Vagina (tissue), 2 donors: ENCODE measurements at regions not wholly inside any gene's neighbourhood (a gene's known extent, or its start where the extent isn't known, plus 50 kb on each side); places are given as distances from the start of the nearest gene placed in this dataset.

Source experiments
- DNase-seq, 2 donors: peaks; one replicate each; pipeline ENCODE4 v3.0.0-alpha.2; 2017; ENCODE audit errors: extremely low spot score in 2 of 2
- H3K27ac ChIP-seq: fragments of 200-600 bp; sonication (generic); one replicate; pipeline ENCODE4 v1.5.1; 2019
- H3K27me3 ChIP-seq: fragments of 200-600 bp; sonication (generic); one replicate; pipeline ENCODE4 v1.5.1; 2019
- H3K36me3 ChIP-seq, 2 donors: fragments of 200-600 bp; sonication (generic); one replicate each; pipeline ENCODE4 v1.5.1; 2017 to 2019
- H3K4me1 ChIP-seq: fragments of 200-600 bp; sonication (generic); one replicate; pipeline ENCODE4 v1.5.1; 2019
- H3K4me3 ChIP-seq, 2 donors: fragments of 200-600 bp; sonication (generic); 1 replicate in 1 of 2; 2 replicates in 1 of 2; pipeline ENCODE4 v1.5.1; 2016 to 2019
- H3K9me3 ChIP-seq: fragments of 200-600 bp; sonication (generic); one replicate; pipeline ENCODE4 v1.5.1; 2019
- POLR2A ChIP-seq, 2 donors: fragments of 450-650 bp; IDR thresholded peaks; one replicate each; pipeline ENCODE4 v1.6.1; 2017; ENCODE audit warnings: antibody characterized with exemption in 2 of 2, mild to moderate bottlenecking in 2 of 2, moderate library complexity in 2 of 2
- POLR2AphosphoS5 ChIP-seq, 2 donors: sonication (generic); formaldehyde crosslinking; IDR thresholded peaks; one replicate each; pipeline ENCODE4 v1.9.0; 2017; ENCODE audit warnings: antibody characterized with exemption in 2 of 2, mild to moderate bottlenecking in 2 of 2, low read depth in 1 of 2; ENCODE audit not compliant: insufficient read depth in 1 of 2
- intact Hi-C: fragments of 100-400 bp; cut with DNase I; formaldehyde crosslinking; loops from one replicate; pipeline ENCODE4 v1.15.1; 2023
- TF ChIP-seq, protein P1 (sequence below), 3 experiments: fragments of 450-650 bp in 2 of 3; fragments of 200-600 bp in 1 of 3; sonication (generic) in 1 of 3; IDR thresholded peaks; one replicate each; pipeline ENCODE4 v1.5.1; 2017 to 2019; ENCODE audit warnings: antibody characterized with exemption in 3 of 3, mild to moderate bottlenecking in 2 of 3, moderate library complexity in 2 of 3

GRCh38 chr5:133751421-133751820 lies 139.1 kb upstream of the FSTL4 start:
- Histone ChIP-seq H3K4me1 (no peaks in the 10 kb centered on the region), H3K9me3 (no peaks in the 10 kb centered on the region), H3K27me3 (no peaks in the 10 kb centered on the region), H3K4me3 (no peak overlapping the region), H3K36me3 (no peaks in the 10 kb centered on the region), H3K27ac (no peak overlapping the region)
- DNase-seq = peak in 1 of 2 donors; percentile 22
- TF ChIP-seq POLR2A (IDR thresholded peaks at IDR 0.05) = no peak
- no peak for TF ChIP-seq POLR2AphosphoS5 (IDR thresholded peaks at IDR 0.05; ENCODE audit: insufficient read depth in 1 of 2, low read depth in 1 of 2)
- TF ChIP-seq, protein P1, sequence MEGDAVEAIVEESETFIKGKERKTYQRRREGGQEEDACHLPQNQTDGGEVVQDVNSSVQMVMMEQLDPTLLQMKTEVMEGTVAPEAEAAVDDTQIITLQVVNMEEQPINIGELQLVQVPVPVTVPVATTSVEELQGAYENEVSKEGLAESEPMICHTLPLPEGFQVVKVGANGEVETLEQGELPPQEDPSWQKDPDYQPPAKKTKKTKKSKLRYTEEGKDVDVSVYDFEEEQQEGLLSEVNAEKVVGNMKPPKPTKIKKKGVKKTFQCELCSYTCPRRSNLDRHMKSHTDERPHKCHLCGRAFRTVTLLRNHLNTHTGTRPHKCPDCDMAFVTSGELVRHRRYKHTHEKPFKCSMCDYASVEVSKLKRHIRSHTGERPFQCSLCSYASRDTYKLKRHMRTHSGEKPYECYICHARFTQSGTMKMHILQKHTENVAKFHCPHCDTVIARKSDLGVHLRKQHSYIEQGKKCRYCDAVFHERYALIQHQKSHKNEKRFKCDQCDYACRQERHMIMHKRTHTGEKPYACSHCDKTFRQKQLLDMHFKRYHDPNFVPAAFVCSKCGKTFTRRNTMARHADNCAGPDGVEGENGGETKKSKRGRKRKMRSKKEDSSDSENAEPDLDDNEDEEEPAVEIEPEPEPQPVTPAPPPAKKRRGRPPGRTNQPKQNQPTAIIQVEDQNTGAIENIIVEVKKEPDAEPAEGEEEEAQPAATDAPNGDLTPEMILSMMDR (IDR thresholded peaks at IDR 0.05) = no peak
- intact Hi-C loops = no loop called here

DNA sequence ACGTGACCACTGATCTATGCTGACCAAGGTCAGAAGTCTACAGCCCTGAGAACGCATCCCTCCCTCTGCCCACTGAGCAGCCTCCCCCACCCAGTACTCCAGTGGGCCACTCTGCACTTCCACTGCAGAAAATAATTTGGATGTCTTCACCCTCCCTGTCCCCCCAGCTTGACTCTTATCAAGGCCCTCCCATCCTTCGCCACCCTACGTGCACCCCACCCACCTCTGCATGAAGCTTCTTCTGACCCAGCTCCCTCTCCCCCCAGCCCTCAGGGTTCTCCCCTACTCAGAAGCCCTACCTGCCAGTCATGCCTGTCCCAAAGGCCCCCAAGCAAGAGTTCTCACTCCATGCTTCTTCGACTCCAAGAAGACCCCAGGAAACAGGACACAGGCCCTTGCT lies 138.5 kb upstream of the FSTL4 start:
- no peaks in the 10 kb centered on the region for H3K27me3 ChIP-seq
- peak; percentile 64 to 81 for DNase-seq
- no peak overlapping the region for H3K4me3 ChIP-seq
- no peaks in the 10 kb centered on the region for H3K4me1 ChIP-seq
- intact Hi-C loops = no loop called here
- no peak for TF ChIP-seq POLR2AphosphoS5 (IDR thresholded peaks at IDR 0.05; ENCODE audit: insufficient read depth in 1 of 2, low read depth in 1 of 2)
- TF ChIP-seq, protein P1 (IDR thresholded peaks at IDR 0.05) = no peak
- no peak for TF ChIP-seq POLR2A (IDR thresholded peaks at IDR 0.05)
- H3K9me3 ChIP-seq = no peaks in the 10 kb centered on the region
- H3K36me3 ChIP-seq = no peaks in the 10 kb centered on the region
- no peak overlapping the region for H3K27ac ChIP-seq

GRCh38 chr5:133750356-133750755 lies 138.0 kb upstream of the FSTL4 start:
- no peak overlapping the region for H3K27ac ChIP-seq
- H3K27me3 ChIP-seq = no peaks in the 10 kb centered on the region
- intact Hi-C loops = no loop called here
- DNase-seq = peak in 1 of 2 donors; percentile 88
- no peak overlapping the region for H3K4me3 ChIP-seq
- no peaks in the 10 kb centered on the region for H3K9me3 ChIP-seq
- TF ChIP-seq, protein P1 (IDR thresholded peaks at IDR 0.05) = no peak
- no peak for TF ChIP-seq POLR2AphosphoS5 (IDR thresholded peaks at IDR 0.05; ENCODE audit: insufficient read depth in 1 of 2, low read depth in 1 of 2)
- no peak for TF ChIP-seq POLR2A (IDR thresholded peaks at IDR 0.05)
- no peaks in the 10 kb centered on the region for H3K36me3 ChIP-seq
- no peaks in the 10 kb centered on the region for H3K4me1 ChIP-seq

- TF ChIP-seq, protein P1 (IDR thresholded peaks at IDR 0.05) = no peak
- TF ChIP-seq POLR2AphosphoS5 (IDR thresholded peaks at IDR 0.05; ENCODE audit: insufficient read depth in 1 of 2, low read depth in 1 of 2) (no peak), POLR2A (IDR thresholded peaks at IDR 0.05) (no peak)
- DNase-seq = peak; percentile 58 to 88
Observed at GRCh38 chr5:133749331-133749985, 137.1 kb upstream of the FSTL4 start.

DNA sequence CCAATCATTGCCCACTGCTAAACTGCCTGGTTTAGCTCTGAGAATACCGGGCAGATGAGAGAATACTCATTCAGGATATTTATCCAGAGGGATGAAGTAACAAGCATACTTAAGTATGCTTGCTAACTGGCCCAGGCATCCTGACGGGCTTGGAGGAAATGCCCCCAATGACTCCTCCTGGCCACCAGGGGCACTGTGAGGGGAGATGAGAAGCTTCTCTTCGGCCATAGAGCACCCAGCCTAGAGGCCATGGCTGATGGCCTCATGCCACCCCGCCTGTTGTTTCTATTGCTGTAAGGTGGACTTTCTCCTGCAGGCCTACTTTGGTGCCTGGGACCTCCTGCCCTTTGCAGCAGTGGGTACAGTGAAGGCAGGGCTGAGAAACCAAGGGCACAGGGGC lies 134.5 kb upstream of the FSTL4 start:
- intact Hi-C loops = no loop called here
- H3K27me3 ChIP-seq = no peaks in the 10 kb centered on the region
- no peak for DNase-seq
- H3K4me1 ChIP-seq = no peaks in the 10 kb centered on the region
- no peak overlapping the region for H3K27ac ChIP-seq
- H3K36me3 ChIP-seq = no peaks in the 10 kb centered on the region
- H3K9me3 ChIP-seq = no peaks in the 10 kb centered on the region
- TF ChIP-seq, protein P1 (IDR thresholded peaks at IDR 0.05) = no peak
- TF ChIP-seq POLR2AphosphoS5 (IDR thresholded peaks at IDR 0.05; ENCODE audit: insufficient read depth in 1 of 2, low read depth in 1 of 2) = no peak
- TF ChIP-seq POLR2A (IDR thresholded peaks at IDR 0.05) = no peak
- no peak overlapping the region for H3K4me3 ChIP-seq

More at GRCh38 chr5:133749331-133749985, 137.1 kb upstream of the FSTL4 start:
- no peaks in the 10 kb centered on the region for H3K36me3 ChIP-seq
- H3K9me3 ChIP-seq = no peaks in the 10 kb centered on the region
- no peaks in the 10 kb centered on the region for H3K4me1 ChIP-seq
- no peaks in the 10 kb centered on the region for H3K27me3 ChIP-seq
- H3K27ac ChIP-seq = no peak overlapping the region
- intact Hi-C loops = no loop called here
- H3K4me3 ChIP-seq = no peak overlapping the region
